Kasumi-1 (cell line): ENCODE measurements at regions not wholly inside any gene's neighbourhood (a gene's known extent, or its start where the extent isn't known, plus 50 kb on each side); places are given as distances from the start of the nearest gene placed in this dataset.
"Not testable (repeated sequence)": the region's sequence is repeated elsewhere in the genome, so short reads cannot be mapped to it uniquely, and the experiment has no call there.

Experiments
- DNase-seq, 2 experiments: peaks; one replicate each; lab custom pipeline; 2025; lab: John Stamatoyannopoulos, UW

- not testable (repeated sequence) for DNase-seq
Observed at GRCh38 chr16:29145086-29145485, 160.2 kb downstream of the LAT start.

GRCh38 chr16:29144669-29145062 is 159.8 kb downstream of the LAT start:
- not testable (repeated sequence) for DNase-seq

- DNase-seq: not testable (repeated sequence)
Observed at GRCh38 chr16:29143739-29144668, 159.2 kb downstream of the LAT start.

GRCh38 chr16:29142506-29142905 is 157.7 kb downstream of the LAT start:
- not testable (repeated sequence) for DNase-seq

- no peak for DNase-seq
Observed at GRCh38 chr16:29141586-29142324, 156.9 kb downstream of the LAT start.

GRCh38 chr16:29141121-29141520 is 156.3 kb downstream of the LAT start:
- not testable (repeated sequence) for DNase-seq

GRCh38 chr16:29139901-29140855 is 155.3 kb downstream of the LAT start:
- not testable (repeated sequence) for DNase-seq

- no peak for DNase-seq
Observed at GRCh38 chr16:29139261-29139802, 154.5 kb downstream of the LAT start.

- DNase-seq: not testable (repeated sequence)
Observed at GRCh38 chr16:29138698-29139097, 153.8 kb downstream of the LAT start.

GRCh38 chr16:29137894-29138662 is 153.2 kb downstream of the LAT start:
- not testable (repeated sequence) for DNase-seq

GRCh38 chr16:29137461-29137860 is 152.6 kb downstream of the LAT start:
- DNase-seq: not testable (repeated sequence)

- DNase-seq: not testable (repeated sequence)
Observed at GRCh38 chr16:29136916-29137315, 152.1 kb downstream of the LAT start.

- not testable (repeated sequence) for DNase-seq
Observed at GRCh38 chr16:29136046-29136696, 151.3 kb downstream of the LAT start.

- not testable (repeated sequence) for DNase-seq
Observed at GRCh38 chr16:29135098-29135497, 150.2 kb downstream of the LAT start.

GRCh38 chr16:29133681-29134430 is 149.0 kb downstream of the LAT start:
- not testable (repeated sequence) for DNase-seq

- not testable (repeated sequence) for DNase-seq
Observed at GRCh38 chr16:29132869-29133268, 148.0 kb downstream of the LAT start.

GRCh38 chr16:29132444-29132843 is 147.6 kb downstream of the LAT start:
- not testable (repeated sequence) for DNase-seq

- DNase-seq: not testable (repeated sequence)
Observed at GRCh38 chr16:29130901-29131851, 146.3 kb downstream of the LAT start.
